ENCODE measurements at regions not wholly inside any gene's neighbourhood (a gene's known extent, or its start where the extent isn't known, plus 50 kb on each side); places are given as distances from the start of the nearest gene placed in this dataset.

DNA sequence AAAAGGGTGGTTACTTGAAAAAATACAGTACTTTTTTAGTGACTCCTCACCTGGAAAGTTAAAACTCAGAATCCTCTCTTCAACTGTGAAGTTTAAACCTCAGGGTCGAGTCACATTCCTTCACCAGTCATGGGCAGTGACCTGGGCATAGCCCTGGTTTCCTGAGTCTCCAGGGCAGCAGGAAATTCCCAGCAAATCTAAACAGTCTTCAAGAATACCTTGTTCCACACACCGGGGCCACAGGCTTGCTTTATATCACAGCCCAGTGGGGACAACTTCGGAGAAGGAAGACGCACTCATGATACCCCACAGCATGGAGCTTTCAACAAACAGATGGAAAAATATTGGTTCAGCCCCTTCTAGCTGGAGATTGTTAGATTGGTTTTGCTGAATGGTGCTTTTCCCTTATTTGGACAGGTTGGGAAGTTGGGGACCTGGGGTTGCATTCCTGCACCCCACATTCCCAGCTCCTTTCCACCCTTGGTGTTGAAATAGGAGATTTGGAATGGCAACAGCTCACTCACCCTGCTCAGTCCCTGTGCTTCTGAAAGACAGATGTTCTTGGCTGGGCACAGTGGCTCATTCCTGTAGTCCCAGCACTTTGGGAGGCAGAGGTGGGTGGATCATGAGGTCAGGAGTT lies 113.0 kb upstream of the TMEM170B start:
- TF ChIP-seq, protein P1, sequence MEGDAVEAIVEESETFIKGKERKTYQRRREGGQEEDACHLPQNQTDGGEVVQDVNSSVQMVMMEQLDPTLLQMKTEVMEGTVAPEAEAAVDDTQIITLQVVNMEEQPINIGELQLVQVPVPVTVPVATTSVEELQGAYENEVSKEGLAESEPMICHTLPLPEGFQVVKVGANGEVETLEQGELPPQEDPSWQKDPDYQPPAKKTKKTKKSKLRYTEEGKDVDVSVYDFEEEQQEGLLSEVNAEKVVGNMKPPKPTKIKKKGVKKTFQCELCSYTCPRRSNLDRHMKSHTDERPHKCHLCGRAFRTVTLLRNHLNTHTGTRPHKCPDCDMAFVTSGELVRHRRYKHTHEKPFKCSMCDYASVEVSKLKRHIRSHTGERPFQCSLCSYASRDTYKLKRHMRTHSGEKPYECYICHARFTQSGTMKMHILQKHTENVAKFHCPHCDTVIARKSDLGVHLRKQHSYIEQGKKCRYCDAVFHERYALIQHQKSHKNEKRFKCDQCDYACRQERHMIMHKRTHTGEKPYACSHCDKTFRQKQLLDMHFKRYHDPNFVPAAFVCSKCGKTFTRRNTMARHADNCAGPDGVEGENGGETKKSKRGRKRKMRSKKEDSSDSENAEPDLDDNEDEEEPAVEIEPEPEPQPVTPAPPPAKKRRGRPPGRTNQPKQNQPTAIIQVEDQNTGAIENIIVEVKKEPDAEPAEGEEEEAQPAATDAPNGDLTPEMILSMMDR (IDR thresholded peaks at IDR 0.05; ENCODE audit: control extremely low read depth, extremely low read depth) = no peak
- H3K27ac ChIP-seq (ENCODE audit: low read depth in 1 of 2, low read length in 1 of 2) = peak overlapping the region in 1 of 2 donors; percentile 72
- WGBS, 2 donors = 61 to 81% methylated on average over 4 of the region's 4 CpGs
- peaks cover 0 to 37% (median 21%) of the 10 kb centered on the region in 5 donors for H3K4me1 ChIP-seq (ENCODE audit: control insufficient read depth in 5 of 5, insufficient read depth in 5 of 5, low read length in 5 of 5)
- DNase-seq (no peak), ATAC-seq (ENCODE audit: insufficient read depth, low FRiP score) (no peak)
- H3K36me3 ChIP-seq (ENCODE audit: control insufficient read depth in 4 of 4, insufficient read depth in 4 of 4, low read length in 4 of 4) = no peaks in the 10 kb centered on the region
- H3K4me3 ChIP-seq = no peak overlapping the region
- no peaks in the 10 kb centered on the region for H3K27me3 ChIP-seq (ENCODE audit: control insufficient read depth in 3 of 3, insufficient read depth in 3 of 3, low read length in 2 of 3)
- no peak overlapping the region for H3K9ac ChIP-seq (ENCODE audit: insufficient read depth in 1 of 2, low read length in 2 of 2)
- H3K9me3 ChIP-seq (ENCODE audit: control insufficient read depth in 4 of 4, insufficient read depth in 3 of 4, low read length in 3 of 4) = peaks cover 0 to 2% (median 0%) of the 10 kb centered on the region in 4 donors

DNA sequence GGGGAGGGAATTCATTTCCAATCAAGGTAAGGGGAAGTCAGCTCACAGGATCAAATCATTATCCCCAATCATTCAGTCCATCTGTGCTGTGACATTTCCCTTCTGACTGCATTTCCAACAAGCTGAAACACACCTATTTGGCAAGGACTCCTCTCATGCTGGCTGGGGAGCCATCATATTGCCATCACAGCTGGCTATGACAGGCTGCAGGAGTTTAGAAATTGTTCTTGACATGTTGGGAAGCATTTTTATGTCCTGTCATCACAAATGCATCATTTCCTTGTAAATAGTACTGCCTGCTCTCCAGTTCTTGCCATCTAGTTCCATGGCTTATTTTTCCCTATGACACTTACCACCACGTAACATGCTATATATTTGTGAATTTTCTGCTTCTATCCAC lies 113.9 kb upstream of the TMEM170B start:
- Histone ChIP-seq H3K27me3 (ENCODE audit: control insufficient read depth in 3 of 3, insufficient read depth in 3 of 3, low read length in 2 of 3) (no peaks in the 10 kb centered on the region), H3K4me3 (no peak overlapping the region), H3K27ac (ENCODE audit: low read depth in 1 of 2, low read length in 1 of 2) (peak overlapping the region in 1 of 2 donors; percentile 15), H3K36me3 (ENCODE audit: control insufficient read depth in 4 of 4, insufficient read depth in 4 of 4, low read length in 4 of 4) (no peaks in the 10 kb centered on the region), H3K9me3 (ENCODE audit: control insufficient read depth in 4 of 4, insufficient read depth in 3 of 4, low read length in 3 of 4) (peaks cover 0 to 2% (median 0%) of the 10 kb centered on the region in 4 donors), H3K4me1 (ENCODE audit: control insufficient read depth in 5 of 5, insufficient read depth in 5 of 5, low read length in 5 of 5) (peaks cover 0 to 35% (median 14%) of the 10 kb centered on the region in 5 donors), H3K9ac (ENCODE audit: insufficient read depth in 1 of 2, low read length in 2 of 2) (no peak overlapping the region)
- ATAC-seq (ENCODE audit: insufficient read depth, low FRiP score) = peak; percentile 27
- 93 to 96% methylated on average over 1 of the region's 1 CpG for WGBS, 2 donors
- TF ChIP-seq, protein P1 (IDR thresholded peaks at IDR 0.05; ENCODE audit: control extremely low read depth, extremely low read depth) = no peak
- DNase-seq = no peak

DNA sequence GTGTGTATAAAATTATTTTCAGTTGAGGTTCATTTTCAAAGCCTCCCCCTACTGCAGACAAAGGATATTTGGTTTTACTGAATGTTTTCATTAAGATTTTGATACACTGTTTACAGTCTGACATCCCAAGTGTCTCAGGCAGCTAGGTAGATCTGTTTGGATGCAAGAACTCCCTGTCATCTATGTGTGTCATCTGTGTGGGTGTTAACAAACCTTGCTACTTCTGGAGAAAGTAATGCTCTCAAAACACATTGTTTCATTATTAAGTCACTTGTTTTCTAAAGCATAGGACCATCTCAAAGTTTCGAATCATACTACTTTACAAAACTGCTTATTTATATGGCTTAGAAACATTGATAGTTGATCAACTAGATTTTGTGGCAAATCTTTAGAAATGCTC lies 114.5 kb upstream of the TMEM170B start:
- Histone ChIP-seq H3K36me3 (ENCODE audit: control insufficient read depth in 4 of 4, insufficient read depth in 4 of 4, low read length in 4 of 4) (no peaks in the 10 kb centered on the region), H3K4me1 (ENCODE audit: control insufficient read depth in 5 of 5, insufficient read depth in 5 of 5, low read length in 5 of 5) (peaks cover 0 to 33% (median 8%) of the 10 kb centered on the region in 5 donors), H3K4me3 (no peak overlapping the region), H3K9me3 (ENCODE audit: control insufficient read depth in 4 of 4, insufficient read depth in 3 of 4, low read length in 3 of 4) (peaks cover 0 to 2% (median 0%) of the 10 kb centered on the region in 4 donors), H3K27ac (ENCODE audit: low read depth in 1 of 2, low read length in 1 of 2) (no peak overlapping the region), H3K9ac (ENCODE audit: insufficient read depth in 1 of 2, low read length in 2 of 2) (no peak overlapping the region), H3K27me3 (ENCODE audit: control insufficient read depth in 3 of 3, insufficient read depth in 3 of 3, low read length in 2 of 3) (no peaks in the 10 kb centered on the region)
- ATAC-seq (ENCODE audit: insufficient read depth, low FRiP score) = no peak
- 82 to 96% methylated on average over 1 of the region's 1 CpG for WGBS, 2 donors
- no peak for DNase-seq
- TF ChIP-seq, protein P1 (IDR thresholded peaks at IDR 0.05; ENCODE audit: control extremely low read depth, extremely low read depth) = no peak
